Eye (tissue), 1 donor: ENCODE measurements at regions not wholly inside any gene's neighbourhood (a gene's known extent, or its start where the extent isn't known, plus 50 kb on each side); places are given as distances from the start of the nearest gene placed in this dataset.
"Not testable (repeated sequence)": the region's sequence is repeated elsewhere in the genome, so short reads cannot be mapped to it uniquely, and the experiment has no call there.

Experiments used
- DNase-seq: peaks from one replicate; pipeline ENCODE4 v3.0.0-alpha.2; 2015

GRCh38 chr3:26078539-26078938 lies 288.6 kb downstream of the OXSM start:
- DNase-seq = no peak

GRCh38 chr3:26081166-26081565 lies 291.3 kb downstream of the OXSM start:
- DNase-seq = no peak

- no peak for DNase-seq
These were observed 291.9 kb downstream of the OXSM start for GRCh38 chr3:26081806-26082205.

- DNase-seq = no peak
These were observed 293.0 kb downstream of the OXSM start for GRCh38 chr3:26082911-26083310.

- DNase-seq = no peak
These were observed 294.7 kb downstream of the OXSM start for GRCh38 chr3:26084629-26085028.

- no peak for DNase-seq
These were observed 297.9 kb downstream of the OXSM start for GRCh38 chr3:26087751-26088150.

- DNase-seq = no peak
These were observed 299.4 kb downstream of the OXSM start for GRCh38 chr3:26089249-26089648.

GRCh38 chr3:26090589-26090988 lies 300.7 kb downstream of the OXSM start:
- DNase-seq = no peak

GRCh38 chr3:26091096-26091495 lies 301.2 kb downstream of the OXSM start:
- no peak for DNase-seq

- no peak for DNase-seq
These were observed 301.7 kb downstream of the OXSM start for GRCh38 chr3:26091626-26092025.

- not testable (repeated sequence) for DNase-seq
These were observed 307.2 kb downstream of the OXSM start for GRCh38 chr3:26097111-26097510.

- DNase-seq = peak; percentile 59
These were observed 309.8 kb downstream of the OXSM start for GRCh38 chr3:26099692-26100091.

- no peak for DNase-seq
These were observed 310.3 kb downstream of the OXSM start for GRCh38 chr3:26100176-26100575.

GRCh38 chr3:26102376-26102775 lies 312.5 kb downstream of the OXSM start:
- DNase-seq = no peak

- DNase-seq = peak; percentile 48
These were observed 315.0 kb downstream of the OXSM start for GRCh38 chr3:26104851-26105251.

- no peak for DNase-seq
These were observed 315.4 kb downstream of the OXSM start for GRCh38 chr3:26105261-26105660.

GRCh38 chr3:26106228-26106627 lies 316.3 kb downstream of the OXSM start:
- DNase-seq = peak; percentile 38

- no peak for DNase-seq
These were observed 319.1 kb downstream of the OXSM start for GRCh38 chr3:26108846-26109489.

- no peak for DNase-seq
These were observed 325.0 kb downstream of the OXSM start for GRCh38 chr3:26114851-26115250.

- no peak for DNase-seq
These were observed 328.3 kb downstream of the OXSM start for GRCh38 chr3:26118165-26118564.

GRCh38 chr3:26132942-26133341 lies 343.1 kb downstream of the OXSM start:
- no peak for DNase-seq

GRCh38 chr3:26141296-26141695 lies 351.4 kb downstream of the OXSM start:
- no peak for DNase-seq

- DNase-seq = no peak
These were observed 355.9 kb downstream of the OXSM start for GRCh38 chr3:26145769-26146168.

- not testable (repeated sequence) for DNase-seq
These were observed 367.5 kb downstream of the OXSM start for GRCh38 chr3:26157428-26157827.

- no peak for DNase-seq
These were observed 381.1 kb downstream of the OXSM start for GRCh38 chr3:26171006-26171405.
